Rectal smooth muscle tissue (tissue), 1 donor: ENCODE measurements at regions not wholly inside any gene's neighbourhood (a gene's known extent, or its start where the extent isn't known, plus 50 kb on each side); places are given as distances from the start of the nearest gene placed in this dataset.

ENCODE experiments used
- H3K27ac ChIP-seq: one replicate; pipeline ENCODE4 v1.7.0; 2013; ENCODE audit warnings: low read depth, low read length, inconsistent platforms
- H3K27me3 ChIP-seq: one replicate; pipeline ENCODE4 v1.7.0; 2013; ENCODE audit warnings: low read length; ENCODE audit not compliant: control insufficient read depth, insufficient read depth
- H3K36me3 ChIP-seq: one replicate; pipeline ENCODE4 v1.7.0; 2013; ENCODE audit warnings: low read length; ENCODE audit not compliant: control insufficient read depth, insufficient read depth
- H3K4me1 ChIP-seq: one replicate; pipeline ENCODE4 v1.7.0; 2013; ENCODE audit warnings: low read length; ENCODE audit not compliant: control insufficient read depth, insufficient read depth
- H3K4me3 ChIP-seq: one replicate; pipeline ENCODE4 v1.7.0; 2013; ENCODE audit warnings: low read length
- H3K9ac ChIP-seq: one replicate; pipeline ENCODE4 v1.7.0; 2013; ENCODE audit warnings: low read length

DNA sequence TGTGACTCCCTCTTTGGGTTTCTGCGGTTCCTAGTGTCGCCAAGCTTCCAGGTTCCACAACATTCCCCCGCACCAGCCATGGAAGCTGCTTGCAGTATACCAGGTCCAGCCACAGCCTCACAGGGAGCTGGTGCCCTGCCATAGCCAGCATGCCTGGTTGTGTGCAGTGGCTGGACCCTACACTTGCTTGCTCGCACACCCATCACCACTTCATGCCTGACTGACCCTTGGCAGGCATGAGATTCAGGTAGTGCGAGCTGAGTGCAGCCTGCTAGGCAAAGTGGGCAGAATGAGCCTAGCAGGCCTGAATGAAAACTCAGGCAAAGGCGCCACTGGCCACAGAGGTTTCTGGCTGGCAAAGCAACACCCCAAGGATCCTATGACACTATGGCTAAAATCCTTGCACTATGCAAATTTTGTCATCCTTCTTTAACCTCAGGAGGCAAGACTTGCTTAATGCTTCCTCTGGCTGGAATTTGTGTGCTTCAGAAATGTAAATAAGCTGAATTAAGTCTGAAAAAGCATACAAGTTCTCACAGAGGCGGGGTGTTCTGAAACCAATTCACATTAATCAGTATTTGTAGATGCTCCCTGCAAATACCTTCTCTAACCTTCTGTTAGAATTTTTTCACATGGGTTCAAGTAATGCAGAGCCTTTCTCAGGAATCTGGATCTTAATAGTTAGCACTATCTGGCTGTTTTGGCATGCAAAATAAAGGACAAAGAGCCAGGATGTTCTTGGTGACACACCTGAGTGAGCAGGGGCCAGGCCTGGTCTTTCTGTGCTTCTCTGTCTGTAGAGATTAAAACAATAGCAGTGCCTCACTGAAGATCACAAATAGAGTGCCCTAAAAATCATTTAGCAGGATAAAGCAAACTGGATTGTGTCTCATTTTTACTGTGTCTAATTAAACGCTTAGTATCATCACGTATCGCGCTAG lies 256.9 kb downstream of the GPATCH2 start:
- Histone ChIP-seq H3K9ac (no peak overlapping the region), H3K36me3 (no peaks in the 10 kb centered on the region), H3K27ac (no peak overlapping the region), H3K4me1 (no peaks in the 10 kb centered on the region), H3K27me3 (no peaks in the 10 kb centered on the region), H3K4me3 (no peak overlapping the region)

DNA sequence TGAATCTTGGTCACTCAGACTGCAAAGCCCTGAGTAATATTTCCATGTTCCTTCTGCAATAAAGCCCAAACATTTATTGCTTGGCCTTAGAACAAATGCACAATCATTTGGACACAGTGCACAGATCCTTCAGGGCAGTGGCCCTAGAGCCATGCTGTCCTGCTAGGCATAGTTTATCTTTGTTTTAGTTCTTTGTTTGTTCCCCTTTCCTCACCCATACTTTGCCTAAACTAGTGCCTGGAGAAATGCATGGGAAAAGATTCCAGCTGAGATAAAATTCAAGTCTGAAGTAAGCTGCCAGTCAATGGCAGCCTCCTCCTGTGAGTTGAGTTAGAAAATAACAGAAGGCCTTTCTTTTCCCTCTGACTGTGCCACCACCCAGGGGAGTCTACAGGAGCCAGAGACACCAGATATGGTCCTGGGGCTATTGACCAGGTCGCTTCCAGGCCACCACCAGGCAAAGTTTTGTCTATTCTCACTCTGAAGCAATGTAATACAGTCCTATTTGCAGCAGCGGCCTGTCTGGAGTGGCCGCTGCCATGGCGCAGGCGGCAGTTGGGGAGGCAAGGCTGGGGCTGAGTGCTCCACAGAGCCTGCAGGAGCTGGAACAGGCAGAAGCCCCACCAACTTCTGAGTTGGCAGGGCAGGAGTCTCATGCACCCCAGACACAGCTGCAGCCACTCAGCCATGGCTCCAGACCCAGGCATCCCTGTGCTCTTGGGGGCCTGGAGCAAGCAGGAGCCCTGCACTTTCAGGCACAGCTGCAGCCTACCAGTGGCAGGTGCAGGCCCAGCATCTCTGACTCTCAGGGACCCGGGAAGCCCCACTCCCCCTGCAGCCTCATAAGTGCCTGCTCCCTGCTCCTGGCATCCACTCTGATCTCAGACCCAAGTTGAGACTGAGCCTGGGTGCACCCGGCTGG lies 258.6 kb downstream of the GPATCH2 start:
- H3K4me1 ChIP-seq, result no peaks in the 10 kb centered on the region
- no peak overlapping the region for H3K9ac ChIP-seq
- H3K27ac ChIP-seq, result no peak overlapping the region
- no peaks in the 10 kb centered on the region for H3K27me3 ChIP-seq
- H3K4me3 ChIP-seq, result no peak overlapping the region
- no peaks in the 10 kb centered on the region for H3K36me3 ChIP-seq

DNA sequence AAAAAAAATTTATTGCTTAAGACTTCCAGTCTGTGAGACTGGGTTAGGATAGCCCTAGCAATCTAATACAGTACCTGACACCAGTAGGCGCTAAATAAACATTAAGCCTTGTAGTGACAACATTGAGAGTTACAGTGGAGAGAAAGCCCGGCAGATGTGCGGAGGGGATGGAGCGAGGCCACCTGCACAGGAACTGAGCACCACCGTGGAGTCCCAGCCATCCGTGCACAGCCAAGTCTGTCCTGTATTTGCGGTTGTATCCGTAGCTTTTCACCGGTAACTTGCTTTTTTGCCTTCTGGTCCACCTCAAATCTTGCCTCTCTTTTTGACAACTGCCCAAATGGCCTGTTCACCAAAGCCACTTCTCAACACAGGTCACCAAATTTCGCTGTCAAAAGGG lies 260.1 kb downstream of the GPATCH2 start:
- H3K27ac ChIP-seq, result no peak overlapping the region
- no peak overlapping the region for H3K4me3 ChIP-seq
- H3K4me1 ChIP-seq, result no peaks in the 10 kb centered on the region
- no peak overlapping the region for H3K9ac ChIP-seq
- H3K27me3 ChIP-seq, result no peaks in the 10 kb centered on the region
- H3K36me3 ChIP-seq, result no peaks in the 10 kb centered on the region

DNA sequence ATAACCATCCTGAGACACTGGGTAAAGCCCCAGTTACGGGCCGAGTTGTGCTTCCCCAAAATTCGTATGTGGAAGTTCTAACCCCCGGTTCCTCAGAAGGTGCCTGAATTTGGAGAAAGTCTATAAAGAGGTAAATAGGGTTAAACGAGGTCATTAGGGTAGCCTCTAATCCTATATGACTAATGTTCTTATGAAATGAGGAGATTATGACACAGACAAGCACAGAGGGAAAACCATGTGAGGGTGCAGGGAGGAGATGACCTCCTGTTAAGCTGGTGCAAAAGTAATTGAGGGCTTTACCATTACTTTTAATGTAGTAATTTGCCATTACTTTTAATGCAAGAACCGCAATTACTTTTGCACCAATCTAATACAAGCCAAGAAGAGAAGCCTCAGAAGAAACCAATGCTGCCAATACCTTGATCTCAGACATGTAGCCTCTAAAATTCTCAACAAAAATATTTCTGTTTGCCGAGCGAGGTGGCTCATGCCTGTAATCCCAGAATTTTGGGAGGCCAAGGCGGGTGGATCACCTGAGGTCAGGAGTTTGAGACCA lies 260.8 kb downstream of the GPATCH2 start:
- Histone ChIP-seq H3K27ac (no peak overlapping the region), H3K9ac (no peak overlapping the region), H3K4me1 (no peaks in the 10 kb centered on the region), H3K27me3 (no peaks in the 10 kb centered on the region), H3K36me3 (no peaks in the 10 kb centered on the region), H3K4me3 (no peak overlapping the region)

DNA sequence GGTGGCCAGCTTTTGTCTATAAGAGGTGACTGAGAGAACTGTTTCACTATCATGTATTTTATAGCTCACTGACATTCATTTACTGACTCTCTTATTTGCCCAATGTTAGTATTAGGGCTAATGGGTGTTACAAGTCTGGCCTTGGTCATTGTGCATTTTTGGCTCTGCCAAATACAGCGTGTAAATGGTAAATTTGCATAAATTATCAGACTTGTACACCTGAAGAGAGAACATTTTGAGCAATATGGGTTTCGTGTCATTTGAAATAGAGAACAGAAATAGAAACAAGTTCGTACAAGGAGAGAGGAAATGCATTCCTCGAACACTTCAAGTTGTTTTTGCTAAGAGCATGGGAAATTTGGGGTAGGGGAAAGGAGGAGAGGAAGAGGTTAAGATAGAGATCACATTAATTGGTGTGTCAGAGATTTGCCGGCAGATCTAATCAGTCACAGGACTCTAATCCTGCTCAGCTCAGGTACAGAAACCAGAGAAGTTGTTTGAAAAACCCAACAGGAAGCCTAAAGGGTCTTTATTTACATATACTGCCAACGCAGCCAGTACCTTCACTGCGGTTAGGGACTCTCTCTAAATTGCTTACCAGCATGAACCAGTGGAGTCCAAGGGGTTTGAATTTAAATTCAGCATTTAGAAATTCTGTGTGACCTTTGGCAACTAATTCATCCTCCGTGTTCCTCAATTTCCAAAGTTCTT lies 261.5 kb downstream of the GPATCH2 start:
- Histone ChIP-seq H3K4me1 (no peaks in the 10 kb centered on the region), H3K4me3 (no peak overlapping the region), H3K9ac (no peak overlapping the region), H3K27ac (no peak overlapping the region), H3K36me3 (no peaks in the 10 kb centered on the region), H3K27me3 (no peaks in the 10 kb centered on the region)

DNA sequence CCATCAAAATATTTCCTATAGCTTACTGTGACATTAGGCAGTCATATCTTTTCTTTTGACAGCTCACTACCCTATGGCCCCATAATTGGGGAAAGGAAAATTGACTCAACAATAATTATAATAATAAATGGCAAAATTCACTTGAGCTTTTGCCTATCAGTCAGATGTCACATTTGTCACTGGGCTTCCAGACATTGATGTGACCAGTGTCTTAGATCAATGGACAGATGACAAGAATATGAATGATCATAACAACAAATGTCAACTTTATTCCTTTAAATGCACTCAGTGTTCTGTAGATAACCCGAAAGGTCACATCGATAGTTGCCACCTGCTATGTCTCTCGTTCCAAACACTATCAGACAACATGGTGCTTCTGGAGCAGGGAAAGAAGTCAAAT lies 266.7 kb downstream of the GPATCH2 start:
- Histone ChIP-seq H3K27ac (no peak overlapping the region), H3K27me3 (no peaks in the 10 kb centered on the region), H3K36me3 (no peaks in the 10 kb centered on the region), H3K4me1 (no peaks in the 10 kb centered on the region), H3K9ac (no peak overlapping the region), H3K4me3 (no peak overlapping the region)

DNA sequence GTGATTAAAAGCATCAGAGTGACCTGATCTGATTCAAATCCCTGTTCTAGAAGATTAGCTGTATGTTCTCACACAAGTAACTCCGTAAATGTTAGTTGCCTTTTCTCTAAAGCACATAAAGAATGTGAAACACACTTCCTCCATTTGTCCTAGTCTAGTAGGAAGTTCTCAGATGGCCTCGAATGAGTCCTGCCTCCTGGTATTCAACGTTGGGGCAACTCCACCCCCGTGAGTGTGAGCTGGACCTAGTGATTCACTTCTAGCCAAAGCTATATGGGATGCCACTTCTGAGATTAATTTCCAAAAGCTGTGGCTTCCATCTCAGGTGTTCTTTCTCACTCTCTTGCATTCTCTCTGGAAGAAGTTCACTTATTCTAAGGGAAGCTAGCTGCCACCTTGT lies 267.6 kb downstream of the GPATCH2 start:
- Histone ChIP-seq H3K36me3 (no peaks in the 10 kb centered on the region), H3K4me1 (no peaks in the 10 kb centered on the region), H3K27ac (no peak overlapping the region), H3K27me3 (no peaks in the 10 kb centered on the region), H3K4me3 (no peak overlapping the region), H3K9ac (no peak overlapping the region)

DNA sequence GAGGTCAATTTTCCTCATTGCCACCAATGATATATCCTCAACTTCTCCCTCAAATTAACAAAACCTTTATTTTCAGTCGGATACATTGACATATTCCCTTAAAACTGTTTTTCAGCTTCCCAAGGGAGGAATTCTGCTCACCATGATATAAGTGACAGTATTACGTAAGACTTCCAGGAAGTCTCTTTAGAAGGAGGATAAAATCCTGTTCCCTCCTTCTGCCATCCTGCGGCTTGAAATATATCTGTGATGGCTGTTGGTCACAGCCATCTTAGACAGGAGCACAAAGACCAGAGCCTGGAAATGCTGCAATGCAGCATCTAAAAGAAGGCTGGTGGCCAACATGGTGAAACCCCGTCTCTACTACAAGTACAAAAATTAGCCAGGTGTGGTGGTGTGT lies 270.4 kb downstream of the GPATCH2 start:
- H3K4me1 ChIP-seq, result no peaks in the 10 kb centered on the region
- no peaks in the 10 kb centered on the region for H3K36me3 ChIP-seq
- no peaks in the 10 kb centered on the region for H3K27me3 ChIP-seq
- no peak overlapping the region for H3K4me3 ChIP-seq
- no peak overlapping the region for H3K9ac ChIP-seq
- H3K27ac ChIP-seq, result no peak overlapping the region

DNA sequence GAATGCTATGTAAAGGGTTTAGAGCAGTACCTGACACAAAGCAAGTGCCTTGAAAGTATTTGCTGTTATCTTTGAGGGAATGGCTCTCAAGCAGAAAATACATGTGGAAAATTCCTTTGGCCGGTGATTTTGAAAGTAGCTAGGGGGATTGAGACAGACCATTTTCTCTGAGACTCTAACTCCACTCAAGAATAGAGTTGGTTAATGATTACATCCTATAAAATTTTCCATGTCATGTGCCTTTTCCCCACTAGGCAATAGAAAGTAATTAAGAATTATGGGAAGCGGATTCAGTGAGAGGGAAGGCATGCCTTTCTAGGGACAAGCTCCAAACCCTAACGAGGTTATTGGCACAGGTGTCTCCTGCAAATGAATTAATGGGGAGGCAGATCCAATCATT lies 276.0 kb downstream of the GPATCH2 start:
- Histone ChIP-seq H3K4me1 (no peaks in the 10 kb centered on the region), H3K27ac (no peak overlapping the region), H3K4me3 (no peak overlapping the region), H3K9ac (no peak overlapping the region), H3K27me3 (no peaks in the 10 kb centered on the region), H3K36me3 (no peaks in the 10 kb centered on the region)

DNA sequence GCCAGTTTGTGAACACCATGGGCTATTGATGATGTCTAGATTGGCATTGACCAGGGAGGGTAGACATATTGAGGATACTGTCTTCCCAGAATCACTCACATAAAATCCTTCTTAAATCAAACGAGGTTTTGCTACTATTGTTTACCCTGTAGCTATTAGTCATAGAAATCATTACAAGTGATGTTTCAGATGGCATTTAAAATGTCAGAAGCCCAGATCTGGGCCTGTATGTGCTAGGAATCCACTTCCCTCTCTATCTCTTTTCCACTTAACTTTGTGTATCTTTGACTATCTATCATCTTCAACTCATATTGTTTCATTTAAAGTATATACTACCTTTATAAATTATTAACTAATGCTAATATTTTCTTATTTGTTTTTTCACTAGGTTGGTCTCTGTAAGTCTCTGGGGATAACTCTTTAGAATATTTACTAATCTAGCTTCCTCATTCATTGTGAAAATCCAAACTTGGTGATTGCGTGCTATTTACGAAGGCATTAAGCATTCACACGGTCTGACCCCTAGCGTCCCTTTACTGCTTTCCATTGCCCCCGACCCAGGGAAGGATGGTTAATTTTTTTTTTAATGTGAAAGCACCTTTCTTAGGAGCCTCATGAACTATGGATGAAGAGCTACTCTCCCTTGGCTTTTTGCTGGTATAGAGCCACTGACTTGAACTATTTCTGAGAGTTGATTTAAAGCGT lies 281.8 kb downstream of the GPATCH2 start:
- no peaks in the 10 kb centered on the region for H3K4me1 ChIP-seq
- H3K4me3 ChIP-seq, result no peak overlapping the region
- H3K27ac ChIP-seq, result no peak overlapping the region
- no peaks in the 10 kb centered on the region for H3K27me3 ChIP-seq
- no peak overlapping the region for H3K9ac ChIP-seq
- no peaks in the 10 kb centered on the region for H3K36me3 ChIP-seq

DNA sequence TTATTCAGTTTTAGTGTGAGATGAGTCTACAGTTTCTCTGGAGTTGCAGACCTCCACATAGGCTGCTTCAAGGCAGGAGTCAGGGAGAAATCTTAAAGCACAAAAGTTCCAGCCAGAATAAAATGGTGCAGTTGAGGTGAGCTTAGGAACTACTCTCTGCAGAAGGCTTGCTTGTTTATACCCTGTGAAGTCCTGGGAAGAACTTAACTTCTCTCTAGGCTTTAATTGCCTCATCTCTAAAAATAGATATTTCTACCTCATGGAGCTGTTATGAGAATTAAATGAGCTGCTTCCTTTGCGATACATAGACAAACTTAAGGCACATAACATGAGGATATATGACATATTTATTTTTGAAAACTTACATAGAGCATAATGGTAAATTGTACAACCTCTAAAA lies 286.2 kb downstream of the GPATCH2 start:
- H3K4me1 ChIP-seq, result no peaks in the 10 kb centered on the region
- H3K27me3 ChIP-seq, result no peaks in the 10 kb centered on the region

More for the DNA sequence above, 286.2 kb downstream of the GPATCH2 start:
- Histone ChIP-seq H3K36me3 (no peaks in the 10 kb centered on the region), H3K27ac (no peak overlapping the region), H3K4me3 (no peak overlapping the region), H3K9ac (no peak overlapping the region)
